ENCODE measurements at regions not wholly inside any gene's neighbourhood (a gene's known extent, or its start where the extent isn't known, plus 50 kb on each side); places are given as distances from the start of the nearest gene placed in this dataset.
"Not testable (repeated sequence)": the region's sequence is repeated elsewhere in the genome, so short reads cannot be mapped to it uniquely, and the experiment has no call there.

GRCh38 chr10:109616359-109616980 lies 306.8 kb downstream of the XPNPEP1 start (continued):
- no peak for TF ChIP-seq ZBTB48 (tag by site-specific recombination; IDR thresholded peaks at IDR 0.05)
- TF ChIP-seq ZNF629 (tag by site-specific recombination; IDR thresholded peaks at IDR 0.05): no peak

GRCh38 chr10:109595356-109595755 lies 328.0 kb downstream of the XPNPEP1 start:
- POLR2A ChIA-PET; H3K4me1 ChIP-seq (ENCODE audit: control insufficient read depth, insufficient read depth, low read length); H3K9me3 ChIP-seq (ENCODE audit: control insufficient read depth, insufficient read depth, low read depth, low read length); H3K27ac ChIP-seq (ENCODE audit: extremely low read depth, low read depth, low read length); H3K36me3 ChIP-seq (ENCODE audit: control insufficient read depth in 2 of 2, insufficient read depth in 1 of 2, low read length in 2 of 2); CTCF ChIA-PET; H3K4me3 ChIP-seq (ENCODE audit: low read depth, low read length): not testable (repeated sequence)

- no peaks in the 10 kb centered on the region for H3K4me1 ChIP-seq (ENCODE audit: control insufficient read depth, insufficient read depth, low read length)
- POLR2A ChIA-PET: no interaction called here
- no peak overlapping the region for H3K27ac ChIP-seq (ENCODE audit: extremely low read depth, low read depth, low read length)
- no peaks in the 10 kb centered on the region for H3K36me3 ChIP-seq (ENCODE audit: control insufficient read depth in 2 of 2, insufficient read depth in 1 of 2, low read length in 2 of 2)
- TF ChIP-seq ZNF837 (tag by site-specific recombination; IDR thresholded peaks at IDR 0.05) (no peak), ZNF26 (tag by site-specific recombination; IDR thresholded peaks at IDR 0.05) (no peak), OSR2 (tag by site-specific recombination; IDR thresholded peaks at IDR 0.05) (no peak), BCL11B (tag by site-specific recombination; IDR thresholded peaks at IDR 0.05; ENCODE audit: low read depth) (no peak)
- H3K4me3 ChIP-seq (ENCODE audit: low read depth, low read length): no peak overlapping the region
- CTCF ChIA-PET: no interaction called here
- H3K9me3 ChIP-seq (ENCODE audit: control insufficient read depth, insufficient read depth, low read depth, low read length): no peaks in the 10 kb centered on the region
Measured at GRCh38 chr10:109593682-109594081, 329.6 kb downstream of the XPNPEP1 start.

GRCh38 chr10:109592391-109592790 lies 330.9 kb downstream of the XPNPEP1 start:
- ChIA-PET CTCF (no interaction called here), POLR2A (no interaction called here)
- H3K4me3 ChIP-seq (ENCODE audit: low read depth, low read length): no peak overlapping the region
- H3K4me1 ChIP-seq (ENCODE audit: control insufficient read depth, insufficient read depth, low read length): no peaks in the 10 kb centered on the region
- H3K27ac ChIP-seq (ENCODE audit: extremely low read depth, low read depth, low read length): no peak overlapping the region
- H3K36me3 ChIP-seq (ENCODE audit: control insufficient read depth in 2 of 2, insufficient read depth in 1 of 2, low read length in 2 of 2): no peaks in the 10 kb centered on the region
- TF ChIP-seq GFI1B (tag by site-specific recombination; IDR thresholded peaks at IDR 0.05): no peak
- no peak for TF ChIP-seq ZSCAN18 (tag by site-specific recombination; IDR thresholded peaks at IDR 0.05)
- no peak for TF ChIP-seq SALL2 (tag by site-specific recombination; IDR thresholded peaks at IDR 0.05; ENCODE audit: borderline replicate concordance)
- TF ChIP-seq ZNF350 (tag by site-specific recombination; IDR thresholded peaks at IDR 0.05): no peak
- no peak for TF ChIP-seq ZNF654 (tag by site-specific recombination; IDR thresholded peaks at IDR 0.05; ENCODE audit: low read depth)
- TF ChIP-seq ZNF112 (tag by site-specific recombination; IDR thresholded peaks at IDR 0.05): no peak
- TF ChIP-seq HOXD13 (CRISPR knock-in tag; IDR thresholded peaks at IDR 0.05; ENCODE audit: borderline replicate concordance): no peak
- TF ChIP-seq ZSCAN23 (tag by site-specific recombination; IDR thresholded peaks at IDR 0.05): no peak
- TF ChIP-seq ZNF426 (tag by site-specific recombination; IDR thresholded peaks at IDR 0.05): no peak
- TF ChIP-seq ZNF248 (tag by site-specific recombination; IDR thresholded peaks at IDR 0.05): no peak
- no peak for TF ChIP-seq ZNF335 (tag by site-specific recombination; conservative IDR thresholded peaks at IDR 0.05)
- TF ChIP-seq ZNF274 (IDR thresholded peaks at IDR 0.05; ENCODE audit: low read length): no peak
- TF ChIP-seq ZNF274 (tag by site-specific recombination; IDR thresholded peaks at IDR 0.05; ENCODE audit: borderline replicate concordance): no peak
- no peak for TF ChIP-seq GLI4 (tag by site-specific recombination; IDR thresholded peaks at IDR 0.05)
- TF ChIP-seq ZNF211 (tag by site-specific recombination; IDR thresholded peaks at IDR 0.05; ENCODE audit: low read depth): no peak
- H3K9me3 ChIP-seq (ENCODE audit: control insufficient read depth, insufficient read depth, low read depth, low read length): no peaks in the 10 kb centered on the region
